ENCODE measurements at regions not wholly inside any gene's neighbourhood (a gene's known extent, or its start where the extent isn't known, plus 50 kb on each side); places are given as distances from the start of the nearest gene placed in this dataset.

- Histone ChIP-seq H2BK20ac (ENCODE audit: low read depth, low read length) (no peak overlapping the region), H4K91ac (ENCODE audit: insufficient read depth, low read depth, low read length) (no peak overlapping the region), H2AK5ac (ENCODE audit: low read depth, low read length) (no peak overlapping the region), H2BK120ac (ENCODE audit: low read depth, low read length) (no peak overlapping the region), H3K14ac (replicated peaks; ENCODE audit: low read depth, low read length) (no peak overlapping the region), H3K9me1 (ENCODE audit: insufficient read depth, low read length) (no peaks in the 10 kb centered on the region), H2AK9ac (replicated peaks; ENCODE audit: low read depth, low read length, poor library complexity) (no peak overlapping the region), H3K9ac (ENCODE audit: low read depth, low read length) (no peak overlapping the region), H3K23ac (ENCODE audit: low read depth, low read length) (no peak overlapping the region), H4K8ac (ENCODE audit: low read depth in 2 of 2, low read length in 2 of 2) (no peak overlapping the region), H2AFZ (replicated peaks; ENCODE audit: low read length, poor library complexity) (no peak overlapping the region), H3K27me3 (ENCODE audit: control insufficient read depth, insufficient read depth, low read length) (no peaks in the 10 kb centered on the region), H2BK5ac (ENCODE audit: low read depth, low read length, poor library complexity, severe bottlenecking) (no peak overlapping the region), H3K9me3 (ENCODE audit: control insufficient read depth, insufficient read depth, low read length) (no peaks in the 10 kb centered on the region), H4K5ac (ENCODE audit: low read depth, low read length) (no peak overlapping the region), H3K18ac (ENCODE audit: low read depth, low read length) (no peak overlapping the region), H3K4ac (ENCODE audit: low read depth, low read length) (no peak overlapping the region), H3K4me2 (ENCODE audit: low read depth, low read length) (no peak overlapping the region), H3K4me3 (ENCODE audit: insufficient read depth, low read depth, low read length) (no peak overlapping the region), H2BK15ac (ENCODE audit: low read depth, low read length) (no peak overlapping the region), H3K79me1 (ENCODE audit: low read depth in 1 of 2, low read length in 2 of 2) (no peaks in the 10 kb centered on the region), H3K4me1 (ENCODE audit: control insufficient read depth, insufficient read depth, low read length) (no peaks in the 10 kb centered on the region), H3K56ac (ENCODE audit: extremely low read depth, insufficient read depth, low read length) (no peak overlapping the region), H3K36me3 (ENCODE audit: control insufficient read depth, insufficient read depth, low read length) (no peaks in the 10 kb centered on the region), H3K27ac (ENCODE audit: insufficient read depth, low read length) (no peak overlapping the region), H4K20me1 (ENCODE audit: insufficient read depth, low read length) (no peaks in the 10 kb centered on the region)
- BruUV-seq (replicated peaks), result no TSS peak
- CTCF ChIA-PET, result interaction anchor here (1.5 kb wide), 1 partner anchor 15 kb away, joined by 3 read pairs; no protein-coding TSS in a partner anchor
- dilution Hi-C loops (cut with HindIII; ENCODE audit: low sequenced_read_pairs, unreplicated experiment), result no loop called here
- DNase-seq (no peak), ATAC-seq (ENCODE audit: low read depth) (no peak)
- in situ Hi-C loops (cut with MboI; ENCODE audit: low sequenced_read_pairs), result no loop called here
- TF ChIP-seq NFE2L2 (IDR thresholded peaks at IDR 0.05; ENCODE audit: low read depth, low read length) (no peak), CEBPB (IDR thresholded peaks at IDR 0.05; ENCODE audit: low read depth, low read length) (no peak), RAD21 (IDR thresholded peaks at IDR 0.05; ENCODE audit: low read length) (no peak), FOS (IDR thresholded peaks at IDR 0.05; ENCODE audit: low read depth, low read length) (no peak), ELK1 (IDR thresholded peaks at IDR 0.05; ENCODE audit: borderline replicate concordance, low read depth, low read length) (no peak), SMC3 (IDR thresholded peaks at IDR 0.05; ENCODE audit: low read depth, low read length) (no peak), CTCF (conservative IDR thresholded peaks at IDR 0.05; ENCODE audit: low read depth, low read length) (no peak), BHLHE40 (IDR thresholded peaks at IDR 0.05; ENCODE audit: low read depth, low read length) (no peak), MAFK (IDR thresholded peaks at IDR 0.05; ENCODE audit: low read depth, low read length) (no peak), RCOR1 (IDR thresholded peaks at IDR 0.05; ENCODE audit: insufficient replicate concordance, low read length) (no peak), USF2 (IDR thresholded peaks at IDR 0.05; ENCODE audit: low read depth, low read length) (no peak), RFX5 (IDR thresholded peaks at IDR 0.05; ENCODE audit: low read depth, low read length) (no peak), CHD1 (IDR thresholded peaks at IDR 0.05; ENCODE audit: low read depth, low read length) (no peak), MXI1 (IDR thresholded peaks at IDR 0.05; ENCODE audit: borderline replicate concordance, low read depth, low read length) (no peak), POLR2A (IDR thresholded peaks at IDR 0.05; ENCODE audit: low read depth, low read length) (no peak), MAZ (IDR thresholded peaks at IDR 0.05; ENCODE audit: borderline replicate concordance, low read depth, low read length) (no peak)
- POLR2A ChIA-PET (ENCODE audit: unreplicated experiment), result no interaction called here
- no CpG with 5 or more reads among the region's 3 CpGs for WGBS, 2 experiments (ENCODE audit: extremely low coverage in 2 of 2, insufficient read length in 1 of 2)
- intact Hi-C loops (cut with micrococcal nuclease), result no loop called here
Measured at GRCh38 chr14:62098357-62098756, 336.1 kb downstream of the SNAPC1 start.

All from IMR-90 (cell line).